CD14-positive monocyte (primary cell): ENCODE measurements at regions not wholly inside any gene's neighbourhood (a gene's known extent, or its start where the extent isn't known, plus 50 kb on each side); places are given as distances from the start of the nearest gene placed in this dataset.

Experiments used
- DNase-seq, 3 donors: peaks; one replicate each; pipeline ENCODE4 v3.0.0-alpha.2; 2011 to 2022
- H2AFZ ChIP-seq: 2 replicates; pipeline ENCODE4 v1.6.0; 2012; ENCODE audit warnings: mild to moderate bottlenecking, low read depth, low read length, inconsistent platforms; ENCODE audit not compliant: insufficient read depth, poor library complexity, severe bottlenecking
- H3K27ac ChIP-seq, 2 donors: 1 replicate in 1 of 2; 2 replicates in 1 of 2; pipeline ENCODE4 v1.5.1; 2012 to 2013; ENCODE audit warnings: low read length in 2 of 2, control low read depth in 1 of 2, inconsistent platforms in 1 of 2, low read depth in 1 of 2, mild to moderate bottlenecking in 1 of 2
- H3K27me3 ChIP-seq, 2 donors: one replicate each; pipeline versions ENCODE4 v1.6.0 to v1.6.1; 2011 to 2013; ENCODE audit warnings: low read length in 2 of 2; ENCODE audit not compliant: control insufficient read depth in 2 of 2, insufficient read depth in 2 of 2
- H3K36me3 ChIP-seq, 2 donors: replicated peaks in 1 of 2; 1 replicate in 1 of 2; 2 replicates in 1 of 2; pipeline versions ENCODE4 v1.5.1 to v1.6.1; 2012 to 2013; ENCODE audit warnings: low read length in 2 of 2, control low read depth in 1 of 2, inconsistent platforms in 1 of 2, mild to moderate bottlenecking in 1 of 2; ENCODE audit not compliant: insufficient read depth in 2 of 2, control insufficient read depth in 1 of 2
- H3K4me1 ChIP-seq, 2 donors: 1 replicate in 1 of 2; 2 replicates in 1 of 2; pipeline versions ENCODE4 v1.5.1 to v1.6.1; 2012 to 2013; ENCODE audit warnings: low read length in 2 of 2, control low read depth in 1 of 2, inconsistent platforms in 1 of 2, mild to moderate bottlenecking in 1 of 2, moderate library complexity in 1 of 2; ENCODE audit not compliant: insufficient read depth in 2 of 2, control insufficient read depth in 1 of 2
- H3K4me2 ChIP-seq: replicated peaks from 2 replicates; pipeline ENCODE3; 2012; ENCODE audit warnings: low read length, moderate library complexity, mild to moderate bottlenecking; ENCODE audit not compliant: poor library complexity, severe bottlenecking; ENCODE audit errors: extremely low read depth
- H3K4me3 ChIP-seq, 3 experiments: fragments of 200-600 bp in 1 of 3; sonication (generic) in 1 of 3; replicated peaks in 1 of 3; 1 replicate in 2 of 3; 2 replicates in 1 of 3; pipeline ENCODE4 v1.5.1; 2011 to 2013; ENCODE audit warnings: low read length in 3 of 3, mild to moderate bottlenecking in 3 of 3, control low read depth in 2 of 3, low read depth in 2 of 3, inconsistent platforms in 1 of 3, moderate library complexity in 1 of 3
- H3K79me2 ChIP-seq: 2 replicates; pipeline ENCODE4 v1.6.0; 2012; ENCODE audit warnings: mild to moderate bottlenecking, control low read depth, inconsistent platforms, low read length, moderate library complexity; ENCODE audit not compliant: insufficient read depth
- H3K9ac ChIP-seq: 2 replicates; pipeline ENCODE4 v1.6.0; 2017; ENCODE audit warnings: low read length, mild to moderate bottlenecking; ENCODE audit not compliant: insufficient read depth, poor library complexity, severe bottlenecking
- H3K9me3 ChIP-seq, 2 donors: replicated peaks in 1 of 2; 1 replicate in 1 of 2; 2 replicates in 1 of 2; pipeline versions ENCODE4 v1.5.1 to v1.6.1; 2012 to 2013; ENCODE audit warnings: low read length in 2 of 2, control low read depth in 1 of 2; ENCODE audit not compliant: control insufficient read depth in 1 of 2, insufficient read depth in 1 of 2
- H4K20me1 ChIP-seq: 2 replicates; pipeline ENCODE4 v1.6.0; 2012; ENCODE audit warnings: mild to moderate bottlenecking, low read length, control low read depth, moderate library complexity; ENCODE audit not compliant: insufficient read depth
- H3K27ac Mint-ChIP-seq, 7 donors: one replicate each; pipeline ENCODE4 v1.8.0; 2020; ENCODE audit warnings: mild to moderate bottlenecking in 7 of 7, mixed read lengths in 7 of 7, moderate library complexity in 6 of 7, inconsistent platforms in 2 of 7
- H3K27me3 Mint-ChIP-seq, 3 donors: one replicate each; pipeline ENCODE4 v1.8.0; 2021 to 2022; ENCODE audit warnings: low read depth in 3 of 3, mild to moderate bottlenecking in 3 of 3, mixed read lengths in 3 of 3, moderate library complexity in 3 of 3, inconsistent platforms in 1 of 3
- H3K36me3 Mint-ChIP-seq, 2 donors: one replicate each; pipeline ENCODE4 v1.8.0; 2020; ENCODE audit warnings: mixed read lengths in 2 of 2, inconsistent platforms in 1 of 2, mild to moderate bottlenecking in 1 of 2
- H3K4me1 Mint-ChIP-seq: one replicate; pipeline ENCODE4 v1.8.0; 2020; ENCODE audit warnings: mild to moderate bottlenecking, mixed read lengths
- H3K4me3 Mint-ChIP-seq, 2 donors: one replicate each; pipeline ENCODE4 v1.8.0; 2020; ENCODE audit warnings: mild to moderate bottlenecking in 2 of 2, mixed read lengths in 2 of 2, moderate library complexity in 1 of 2
- H3K9me3 Mint-ChIP-seq, 7 donors: one replicate each; pipeline ENCODE4 v1.8.0; 2020 to 2022; ENCODE audit warnings: mixed read lengths in 7 of 7, mild to moderate bottlenecking in 6 of 7, moderate library complexity in 6 of 7, inconsistent platforms in 2 of 7
- CTCF ChIP-seq: fragments of 200-600 bp; IDR thresholded peaks from one replicate; pipeline ENCODE4 v1.8.0; 2022; ENCODE audit warnings: antibody characterized with exemption, mild to moderate bottlenecking
- WGBS: methylation state at CpG from one replicate; pipeline ENCODE4 v1.1.5; 2013; ENCODE audit warnings: missing lambda C conversion rate; ENCODE audit not compliant: insufficient coverage; 5-methylcytosine and 5-hydroxymethylcytosine counted together
- intact Hi-C, 2 donors: fragments of 100-400 bp; cut with micrococcal nuclease; formaldehyde crosslinking; loops; one replicate each; pipeline versions ENCODE4 v1.15.0 to v1.15.1; 2023

DNA sequence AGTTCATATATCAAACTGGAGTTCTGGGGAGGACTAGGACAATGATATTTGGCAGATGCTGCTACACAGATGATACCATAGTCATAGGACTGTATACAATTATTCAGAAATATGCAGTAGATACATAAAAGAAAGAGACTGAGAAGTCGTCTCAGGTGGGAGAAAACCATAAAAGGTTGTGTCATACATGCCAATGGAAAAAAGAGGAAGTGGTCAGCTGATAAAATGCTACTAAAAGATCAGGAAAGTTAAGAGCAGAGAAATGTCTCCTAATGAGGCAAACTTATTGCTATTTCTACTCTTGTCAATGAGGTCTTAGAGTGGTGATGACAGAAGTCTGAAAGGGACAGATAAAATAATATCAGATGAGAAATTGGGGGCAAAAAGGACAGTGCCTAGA is 407.6 kb downstream of the COL12A1 start:
- Mint-ChIP-seq H3K36me3 (no peaks in the 10 kb centered on the region), H3K4me1 (no peaks in the 10 kb centered on the region), H3K27ac (no peak overlapping the region), H3K9me3 (peaks cover 1 to 35% (median 15%) of the 10 kb centered on the region in 7 donors), H3K4me3 (no peak overlapping the region), H3K27me3 (no peaks in the 10 kb centered on the region)
- Histone ChIP-seq H3K79me2 (no peaks in the 10 kb centered on the region), H3K4me3 (no peak overlapping the region), H3K4me2 (no peak overlapping the region), H3K9ac (no peak overlapping the region), H3K4me1 (no peaks in the 10 kb centered on the region), H3K27ac (no peak overlapping the region), H4K20me1 (no peaks in the 10 kb centered on the region), H3K36me3 (no peaks in the 10 kb centered on the region), H2AFZ (no peak overlapping the region), H3K27me3 (no peaks in the 10 kb centered on the region), H3K9me3 (peaks cover 10 to 15% of the 10 kb centered on the region in 2 donors)
- no peak for DNase-seq
- intact Hi-C loops: no loop called here
- TF ChIP-seq CTCF: no peak
- WGBS: no CpG with 5 or more reads among the region's 1 CpG

DNA sequence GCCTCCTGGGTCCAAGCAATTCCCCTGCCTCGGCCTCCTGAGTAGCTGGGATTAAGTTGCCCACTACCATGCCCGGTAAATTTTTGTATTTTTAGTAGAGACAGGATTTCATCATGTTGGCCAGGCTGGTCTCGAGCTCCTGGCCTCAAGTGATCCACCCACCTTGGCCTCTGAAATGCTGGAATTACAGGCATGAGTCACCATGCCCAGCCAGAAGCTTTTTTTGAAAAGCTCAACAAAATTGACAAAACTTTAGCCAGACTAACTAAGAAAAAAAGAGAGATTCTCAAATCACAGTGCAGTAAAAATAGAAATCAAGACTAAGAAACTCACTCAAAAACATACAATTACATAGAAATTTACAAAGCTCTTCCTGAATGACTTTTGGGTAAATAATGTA is 420.6 kb downstream of the COL12A1 start:
- H3K27me3 Mint-ChIP-seq: no peaks in the 10 kb centered on the region

More for the DNA sequence above, 420.6 kb downstream of the COL12A1 start:
- intact Hi-C loops: no loop called here
- Mint-ChIP-seq H3K4me3 (no peak overlapping the region), H3K36me3 (no peaks in the 10 kb centered on the region), H3K4me1 (no peaks in the 10 kb centered on the region), H3K27ac (no peak overlapping the region), H3K9me3 (peaks cover 0 to 12% (median 7%) of the 10 kb centered on the region in 7 donors)
- no peak overlapping the region for H3K27ac ChIP-seq
- no CpG with 5 or more reads among the region's 3 CpGs for WGBS
- no peaks in the 10 kb centered on the region for H3K36me3 ChIP-seq
- no peak for TF ChIP-seq CTCF
- H3K9ac ChIP-seq: no peak overlapping the region
- no peak overlapping the region for H3K4me3 ChIP-seq
- H3K4me2 ChIP-seq: no peak overlapping the region
- no peaks in the 10 kb centered on the region for H3K79me2 ChIP-seq
- no peaks in the 10 kb centered on the region for H3K4me1 ChIP-seq
- DNase-seq: no peak
- no peaks in the 10 kb centered on the region for H3K27me3 ChIP-seq
- H2AFZ ChIP-seq: no peak overlapping the region
- H3K9me3 ChIP-seq: peaks cover 5% of the 10 kb centered on the region in 2 donors
- H4K20me1 ChIP-seq: no peaks in the 10 kb centered on the region
